NCI-H524 (cell line): ENCODE measurements at regions not wholly inside any gene's neighbourhood (a gene's known extent, or its start where the extent isn't known, plus 50 kb on each side); places are given as distances from the start of the nearest gene placed in this dataset.

Experiments used
- DNase-seq, 2 experiments: peaks; one replicate each; lab custom pipeline; 2025; lab: John Stamatoyannopoulos, UW

- DNase-seq: no peak
These were observed 168.7 kb upstream of the ITGB1 start for GRCh38 chr10:33126742-33127141.

- no peak for DNase-seq
These were observed 167.8 kb upstream of the ITGB1 start for GRCh38 chr10:33125522-33126517.

GRCh38 chr10:33125111-33125510 lies 167.1 kb upstream of the ITGB1 start:
- DNase-seq: no peak

- no peak for DNase-seq
These were observed 165.7 kb upstream of the ITGB1 start for GRCh38 chr10:33123680-33124079.

- no peak for DNase-seq
These were observed 164.2 kb upstream of the ITGB1 start for GRCh38 chr10:33122014-33122809.

GRCh38 chr10:33120700-33121099 lies 162.7 kb upstream of the ITGB1 start:
- DNase-seq: no peak

GRCh38 chr10:33120275-33120674 lies 162.2 kb upstream of the ITGB1 start:
- DNase-seq: no peak

- DNase-seq: no peak
These were observed 159.8 kb upstream of the ITGB1 start for GRCh38 chr10:33117816-33118215.

GRCh38 chr10:33117230-33117629 lies 159.2 kb upstream of the ITGB1 start:
- no peak for DNase-seq

GRCh38 chr10:33115738-33116719 lies 158.0 kb upstream of the ITGB1 start:
- DNase-seq: peak; percentile 13 to 72

- no peak for DNase-seq
These were observed 156.5 kb upstream of the ITGB1 start for GRCh38 chr10:33114451-33114952.

- DNase-seq: no peak
These were observed 155.4 kb upstream of the ITGB1 start for GRCh38 chr10:33113466-33113865.

GRCh38 chr10:33112831-33113455 lies 154.9 kb upstream of the ITGB1 start:
- no peak for DNase-seq

GRCh38 chr10:33111488-33112051 lies 153.5 kb upstream of the ITGB1 start:
- no peak for DNase-seq

GRCh38 chr10:33109788-33110469 lies 151.9 kb upstream of the ITGB1 start:
- no peak for DNase-seq

- no peak for DNase-seq
These were observed 151.4 kb upstream of the ITGB1 start for GRCh38 chr10:33109384-33109783.

GRCh38 chr10:33107953-33108352 lies 149.9 kb upstream of the ITGB1 start:
- no peak for DNase-seq

GRCh38 chr10:33106767-33107166 lies 148.7 kb upstream of the ITGB1 start:
- no peak for DNase-seq

GRCh38 chr10:33103863-33104379 lies 145.9 kb upstream of the ITGB1 start:
- no peak for DNase-seq

GRCh38 chr10:33102071-33102470 lies 144.0 kb upstream of the ITGB1 start:
- no peak for DNase-seq
